ENCODE measurements at regions not wholly inside any gene's neighbourhood (a gene's known extent, or its start where the extent isn't known, plus 50 kb on each side); places are given as distances from the start of the nearest gene placed in this dataset.
A peak's percentile ranks its signal among the peaks of the same experiment; 100 is the strongest.

DNA sequence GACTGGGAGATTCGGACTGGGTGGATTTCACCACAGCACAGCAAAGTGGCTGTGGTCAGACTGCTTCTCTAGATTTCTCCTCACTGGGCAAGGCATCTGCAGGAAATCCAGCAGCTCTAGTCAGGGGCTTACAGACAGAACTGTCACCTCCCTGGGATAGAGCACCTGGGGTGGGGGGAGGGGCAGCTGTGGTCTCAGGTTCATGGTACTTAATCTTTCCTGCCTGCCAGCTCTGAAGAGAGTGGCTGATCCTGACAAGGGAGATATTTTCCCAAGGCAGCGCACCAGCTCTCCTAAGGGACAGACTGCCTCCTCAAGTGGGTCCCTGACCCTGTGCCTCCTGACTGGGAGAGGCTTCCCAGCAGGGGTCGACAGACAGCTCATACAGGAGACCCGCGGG lies 212.8 kb upstream of the KLF12 start:
- TF ChIP-seq, protein P1, sequence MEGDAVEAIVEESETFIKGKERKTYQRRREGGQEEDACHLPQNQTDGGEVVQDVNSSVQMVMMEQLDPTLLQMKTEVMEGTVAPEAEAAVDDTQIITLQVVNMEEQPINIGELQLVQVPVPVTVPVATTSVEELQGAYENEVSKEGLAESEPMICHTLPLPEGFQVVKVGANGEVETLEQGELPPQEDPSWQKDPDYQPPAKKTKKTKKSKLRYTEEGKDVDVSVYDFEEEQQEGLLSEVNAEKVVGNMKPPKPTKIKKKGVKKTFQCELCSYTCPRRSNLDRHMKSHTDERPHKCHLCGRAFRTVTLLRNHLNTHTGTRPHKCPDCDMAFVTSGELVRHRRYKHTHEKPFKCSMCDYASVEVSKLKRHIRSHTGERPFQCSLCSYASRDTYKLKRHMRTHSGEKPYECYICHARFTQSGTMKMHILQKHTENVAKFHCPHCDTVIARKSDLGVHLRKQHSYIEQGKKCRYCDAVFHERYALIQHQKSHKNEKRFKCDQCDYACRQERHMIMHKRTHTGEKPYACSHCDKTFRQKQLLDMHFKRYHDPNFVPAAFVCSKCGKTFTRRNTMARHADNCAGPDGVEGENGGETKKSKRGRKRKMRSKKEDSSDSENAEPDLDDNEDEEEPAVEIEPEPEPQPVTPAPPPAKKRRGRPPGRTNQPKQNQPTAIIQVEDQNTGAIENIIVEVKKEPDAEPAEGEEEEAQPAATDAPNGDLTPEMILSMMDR (IDR thresholded peaks at IDR 0.05; ENCODE audit: low read depth, low read length): no peak
- H3K27ac ChIP-seq: peak overlapping the region; percentile 59
- H3K36me3 ChIP-seq: no peaks in the 10 kb centered on the region
- DNase-seq: peak; percentile 60
- peaks cover 8% of the 10 kb centered on the region for H3K9me3 ChIP-seq (ENCODE audit: severe bottlenecking)
- no peaks in the 10 kb centered on the region for H3K27me3 ChIP-seq (ENCODE audit: insufficient read depth, low read depth, severe bottlenecking)
- H3K4me3 ChIP-seq (ENCODE audit: low read depth, low read length): no peak overlapping the region

DNA sequence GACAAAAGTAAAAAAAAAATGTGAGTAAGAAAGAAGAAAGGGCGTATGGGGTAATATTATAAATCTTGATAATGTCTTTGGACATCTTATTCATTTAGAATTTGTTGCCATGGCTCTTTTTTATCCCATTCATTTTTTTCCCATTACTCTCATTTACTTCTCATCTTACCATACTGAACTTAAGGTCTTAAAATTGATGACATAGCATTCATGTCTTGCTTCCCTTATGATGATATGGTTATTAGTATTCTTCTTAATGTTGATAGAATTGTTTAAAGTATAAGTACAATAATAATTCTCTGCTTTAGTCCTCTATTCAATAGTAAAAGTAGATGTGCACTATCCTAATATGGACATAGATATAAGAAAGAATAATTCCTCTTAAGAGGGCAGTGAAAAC lies 204.1 kb upstream of the KLF12 start:
- TF ChIP-seq, protein P1 (IDR thresholded peaks at IDR 0.05; ENCODE audit: low read depth, low read length): no peak

DNA sequence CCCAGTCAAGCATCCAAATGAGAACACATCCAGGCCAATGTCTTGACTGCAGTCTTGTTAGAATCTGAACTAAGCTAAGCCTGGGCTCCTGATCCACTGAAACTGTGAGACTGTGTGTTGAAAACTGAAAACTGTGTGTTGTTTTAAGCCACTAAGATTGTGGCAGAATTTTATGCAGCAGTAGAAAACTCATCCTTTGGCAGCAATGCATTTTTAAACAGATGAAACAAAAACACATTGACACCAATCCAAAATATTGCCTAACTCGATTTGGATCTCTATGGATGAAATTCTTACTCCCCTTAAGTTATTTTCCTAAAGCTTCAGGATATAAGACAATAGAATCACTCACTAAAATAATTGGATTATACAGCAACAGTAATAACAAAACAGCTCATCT lies 202.3 kb upstream of the KLF12 start:
- no peaks in the 10 kb centered on the region for H3K36me3 ChIP-seq
- H3K27me3 ChIP-seq (ENCODE audit: insufficient read depth, low read depth, severe bottlenecking): no peaks in the 10 kb centered on the region
- H3K4me3 ChIP-seq (ENCODE audit: low read depth, low read length): no peak overlapping the region
- no peak overlapping the region for H3K27ac ChIP-seq
- DNase-seq: no peak
- TF ChIP-seq, protein P1 (IDR thresholded peaks at IDR 0.05; ENCODE audit: low read depth, low read length): no peak
- no peaks in the 10 kb centered on the region for H3K9me3 ChIP-seq (ENCODE audit: severe bottlenecking)

More for the DNA sequence above, 204.1 kb upstream of the KLF12 start:
- H3K36me3 ChIP-seq: no peaks in the 10 kb centered on the region
- no peak for DNase-seq
- H3K27ac ChIP-seq: no peak overlapping the region
- no peak overlapping the region for H3K4me3 ChIP-seq (ENCODE audit: low read depth, low read length)
- H3K27me3 ChIP-seq (ENCODE audit: insufficient read depth, low read depth, severe bottlenecking): no peaks in the 10 kb centered on the region
- no peaks in the 10 kb centered on the region for H3K9me3 ChIP-seq (ENCODE audit: severe bottlenecking)

DNA sequence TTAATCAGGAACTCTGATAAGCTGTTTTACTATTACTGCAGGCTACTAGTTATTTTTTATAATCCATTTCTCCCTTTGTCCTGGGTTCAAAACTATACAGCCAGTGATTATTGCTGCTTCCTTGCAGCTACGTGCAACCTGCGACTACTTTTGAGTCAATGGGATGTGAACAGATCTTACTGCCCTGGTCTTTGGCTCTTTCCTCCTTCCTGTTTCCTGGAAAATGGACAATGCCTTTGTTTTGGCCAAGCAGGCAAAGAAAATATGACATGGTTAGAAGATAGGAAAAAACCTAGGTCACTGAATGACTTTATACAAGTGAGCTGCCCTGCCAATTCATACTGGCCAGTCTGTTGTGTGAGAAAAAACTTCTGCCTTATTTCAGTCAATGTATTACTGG lies 201.2 kb upstream of the KLF12 start:
- TF ChIP-seq, protein P1 (IDR thresholded peaks at IDR 0.05; ENCODE audit: low read depth, low read length): no peak
- H3K9me3 ChIP-seq (ENCODE audit: severe bottlenecking): no peaks in the 10 kb centered on the region
- H3K27ac ChIP-seq: no peak overlapping the region
- no peak overlapping the region for H3K4me3 ChIP-seq (ENCODE audit: low read depth, low read length)
- H3K27me3 ChIP-seq (ENCODE audit: insufficient read depth, low read depth, severe bottlenecking): no peaks in the 10 kb centered on the region
- no peaks in the 10 kb centered on the region for H3K36me3 ChIP-seq
- no peak for DNase-seq

DNA sequence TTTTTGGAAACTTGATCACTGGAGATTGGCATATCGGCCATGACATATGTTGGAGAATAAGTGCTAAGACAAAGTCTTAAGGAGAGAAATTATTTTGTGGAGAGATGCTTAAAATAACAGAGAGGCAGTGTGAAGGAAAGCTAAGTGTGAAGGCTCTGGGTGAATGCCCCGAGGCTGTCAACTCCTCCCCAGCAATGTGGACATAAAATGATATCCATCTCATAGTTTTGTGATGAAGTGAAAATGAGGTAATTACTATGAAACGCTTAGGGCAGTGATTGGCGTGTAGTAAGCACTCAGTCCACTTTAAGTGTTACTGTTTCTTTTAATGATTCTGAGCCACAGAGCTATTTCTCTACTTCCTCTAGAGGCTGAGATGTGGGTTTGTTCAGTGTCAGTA lies 195.8 kb upstream of the KLF12 start:
- Histone ChIP-seq H3K27ac (no peak overlapping the region), H3K36me3 (no peaks in the 10 kb centered on the region), H3K9me3 (ENCODE audit: severe bottlenecking) (no peaks in the 10 kb centered on the region), H3K4me3 (ENCODE audit: low read depth, low read length) (no peak overlapping the region), H3K27me3 (ENCODE audit: insufficient read depth, low read depth, severe bottlenecking) (no peaks in the 10 kb centered on the region)
- TF ChIP-seq, protein P1 (IDR thresholded peaks at IDR 0.05; ENCODE audit: low read depth, low read length): no peak
- no peak for DNase-seq

DNA sequence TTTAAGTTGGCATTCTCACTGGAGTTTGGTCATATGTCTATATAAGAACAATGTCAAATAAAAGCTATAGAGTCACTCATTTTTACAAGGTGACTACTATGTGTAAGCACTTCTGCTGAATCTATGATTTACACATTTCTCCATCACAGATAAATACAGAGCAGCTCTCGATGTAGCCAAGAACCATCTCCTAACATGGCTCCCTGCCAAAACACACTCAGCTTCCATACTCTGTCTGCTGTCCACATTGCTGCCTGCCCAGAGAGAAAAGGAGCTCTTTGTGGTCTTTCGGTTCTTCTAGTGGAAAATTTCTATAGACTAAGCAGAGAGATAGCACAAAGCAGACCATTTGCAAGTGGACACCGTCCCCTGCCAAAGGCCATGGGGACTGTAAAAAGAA lies 190.9 kb upstream of the KLF12 start:
- TF ChIP-seq, protein P1 (IDR thresholded peaks at IDR 0.05; ENCODE audit: low read depth, low read length): no peak
- H3K4me3 ChIP-seq (ENCODE audit: low read depth, low read length): no peak overlapping the region
- no peaks in the 10 kb centered on the region for H3K9me3 ChIP-seq (ENCODE audit: severe bottlenecking)
- DNase-seq: no peak
- no peaks in the 10 kb centered on the region for H3K36me3 ChIP-seq
- H3K27me3 ChIP-seq (ENCODE audit: insufficient read depth, low read depth, severe bottlenecking): no peaks in the 10 kb centered on the region
- H3K27ac ChIP-seq: no peak overlapping the region

All from WERI-Rb-1 (cell line).